IPS-18c (cell line): ENCODE measurements at regions not wholly inside any gene's neighbourhood (a gene's known extent, or its start where the extent isn't known, plus 50 kb on each side); places are given as distances from the start of the nearest gene placed in this dataset.

Experiments
- H3K4me3 ChIP-seq: 2 replicates; pipeline ENCODE4 v1.7.0; 2013; ENCODE audit warnings: low read depth, mild to moderate bottlenecking, low read length, moderate library complexity; ENCODE audit not compliant: insufficient read depth
- H3K9me3 ChIP-seq: one replicate; pipeline ENCODE4 v1.6.1; 2013; ENCODE audit warnings: mild to moderate bottlenecking, low read length, moderate library complexity; ENCODE audit not compliant: control insufficient read depth, insufficient read depth

DNA sequence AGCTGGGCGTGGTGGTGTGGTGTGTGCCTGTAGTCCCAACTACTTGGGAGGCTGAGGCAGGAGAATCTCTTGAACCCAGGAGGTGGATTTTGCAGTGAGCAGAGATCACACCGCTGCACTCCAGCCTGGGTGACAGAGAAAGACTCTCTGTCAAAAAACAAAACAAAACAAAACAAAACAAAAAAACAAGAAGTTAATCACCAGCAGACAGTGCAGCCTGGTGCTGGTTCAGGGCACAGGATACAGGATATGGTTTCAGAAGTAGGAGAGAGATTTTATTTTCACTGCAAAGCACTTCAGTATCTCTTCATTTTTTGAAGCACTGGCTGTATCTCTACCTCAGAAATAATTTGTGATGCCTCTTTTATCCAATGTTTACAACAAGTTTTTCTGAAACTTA lies 1222.9 kb upstream of the PRKX start:
- Histone ChIP-seq H3K9me3 (no peaks in the 10 kb centered on the region), H3K4me3 (no peak overlapping the region)

DNA sequence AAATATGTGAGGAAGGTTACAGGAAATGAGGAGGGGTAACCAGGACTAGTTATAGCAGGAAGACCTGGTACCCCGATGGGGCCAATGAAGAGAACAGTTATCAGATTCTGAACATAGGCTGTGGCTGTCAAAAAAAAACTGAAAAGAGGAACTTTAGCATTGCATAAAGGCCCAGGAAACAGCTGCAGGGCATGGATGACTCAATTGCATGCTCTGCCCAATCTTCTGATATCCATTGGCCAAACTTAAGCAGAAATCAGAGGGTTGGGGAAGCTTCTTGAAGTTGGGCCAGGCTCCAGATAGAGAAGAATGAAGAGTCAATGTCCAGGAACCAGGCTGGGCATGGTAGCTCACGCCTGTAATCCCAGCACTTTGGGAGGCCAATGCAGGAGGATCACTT lies 1222.4 kb upstream of the PRKX start:
- no peaks in the 10 kb centered on the region for H3K9me3 ChIP-seq

DNA sequence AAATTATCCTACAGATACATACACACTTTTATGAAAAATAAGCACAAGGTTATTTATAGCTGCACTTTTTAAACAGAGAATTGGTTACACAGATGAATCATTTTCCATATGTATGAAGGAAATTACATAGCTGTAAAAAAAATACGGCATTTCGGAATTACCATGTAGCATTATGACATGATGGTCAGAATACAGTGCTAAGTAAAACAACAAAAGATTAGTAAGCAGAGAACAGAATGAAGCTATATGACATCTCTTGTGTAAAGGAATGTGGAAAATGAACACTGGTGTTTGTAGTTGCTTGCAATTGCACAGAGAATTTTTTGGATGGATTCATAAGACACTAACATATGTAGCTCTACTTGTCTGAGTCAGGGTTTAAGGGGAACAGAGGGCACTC lies 1222.0 kb upstream of the PRKX start:
- Histone ChIP-seq H3K4me3 (no peak overlapping the region), H3K9me3 (peaks cover 2% of the 10 kb centered on the region)

More for the DNA sequence above, 1222.4 kb upstream of the PRKX start:
- no peak overlapping the region for H3K4me3 ChIP-seq

DNA sequence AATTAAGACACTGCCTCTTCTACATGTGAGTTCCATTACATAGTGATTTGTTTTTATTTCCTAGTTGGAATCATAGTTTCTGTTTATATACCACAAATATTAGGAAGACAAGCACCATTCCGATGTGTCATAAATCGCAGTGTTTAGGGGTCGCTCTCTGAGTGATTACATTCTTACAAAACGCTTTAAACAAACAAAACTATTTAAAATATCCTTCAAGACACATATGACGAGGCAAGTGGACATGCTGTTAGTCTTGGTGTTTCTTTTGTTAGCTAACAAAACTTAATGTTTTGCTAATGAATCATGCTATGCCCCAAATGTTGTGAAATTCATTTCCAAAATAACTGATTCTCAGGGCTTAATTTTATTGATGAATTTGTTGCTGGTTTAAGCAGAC lies 1219.3 kb upstream of the PRKX start:
- Histone ChIP-seq H3K9me3 (peaks cover 4% of the 10 kb centered on the region), H3K4me3 (no peak overlapping the region)

DNA sequence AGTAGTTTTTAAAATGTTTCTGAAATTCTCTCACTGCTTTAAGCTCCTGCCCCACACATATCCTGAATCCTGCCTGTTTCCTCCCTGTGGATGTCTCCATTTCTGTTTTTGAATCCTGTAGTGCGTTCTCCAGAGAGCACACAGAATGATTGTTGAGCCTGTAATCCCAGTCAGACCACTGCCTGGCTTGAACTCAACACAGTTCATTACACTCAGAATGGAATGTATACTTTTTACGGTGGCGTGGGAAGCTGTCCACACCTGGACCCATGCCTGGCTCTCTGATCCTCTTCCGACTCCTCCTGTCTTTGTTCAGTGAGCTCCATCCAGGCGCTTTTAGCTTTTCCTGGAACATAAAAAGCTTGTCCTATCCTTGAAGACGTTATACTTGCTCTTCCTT lies 1217.0 kb upstream of the PRKX start:
- Histone ChIP-seq H3K9me3 (peaks cover 4% of the 10 kb centered on the region), H3K4me3 (no peak overlapping the region)

DNA sequence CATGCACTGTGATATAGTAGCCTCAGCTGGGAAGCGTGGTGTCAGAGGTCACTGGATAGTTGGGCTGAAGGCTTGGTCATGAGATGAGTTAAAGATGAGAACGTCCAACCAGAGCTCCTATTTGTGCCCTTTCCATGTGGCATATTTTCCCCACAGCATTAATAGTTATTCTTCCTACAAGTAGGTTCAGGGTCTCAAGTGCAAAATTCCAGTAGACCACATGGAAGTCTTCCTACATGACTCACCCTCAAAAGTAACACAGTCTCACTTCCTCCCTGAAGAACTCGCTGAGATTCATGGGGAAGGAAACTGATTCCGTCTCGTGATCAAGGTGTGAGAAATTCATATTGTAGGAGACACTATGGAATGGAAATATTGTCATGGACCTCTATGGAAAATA lies 1212.5 kb upstream of the PRKX start:
- H3K9me3 ChIP-seq = peaks cover 4% of the 10 kb centered on the region
- H3K4me3 ChIP-seq = no peak overlapping the region

DNA sequence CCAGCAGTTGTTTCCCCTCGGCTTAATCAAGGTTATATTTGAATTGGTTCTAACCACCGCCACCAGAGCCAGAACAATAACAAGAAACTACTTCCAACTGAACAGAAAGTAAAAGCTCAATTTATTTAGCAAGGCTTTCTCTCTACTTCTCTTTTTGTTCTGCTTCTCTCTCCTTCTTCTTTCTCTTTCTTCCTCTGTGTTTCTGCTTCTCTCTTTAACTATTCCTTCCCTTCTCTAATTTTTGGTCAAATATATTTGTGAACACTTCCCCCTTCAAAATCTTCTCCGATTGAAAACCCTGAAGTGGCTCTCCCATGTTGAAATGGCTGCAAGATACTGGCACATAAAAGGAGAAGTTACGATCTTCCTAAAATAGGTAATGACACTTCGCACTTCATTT lies 1195.9 kb upstream of the PRKX start:
- Histone ChIP-seq H3K9me3 (no peaks in the 10 kb centered on the region), H3K4me3 (no peak overlapping the region)

DNA sequence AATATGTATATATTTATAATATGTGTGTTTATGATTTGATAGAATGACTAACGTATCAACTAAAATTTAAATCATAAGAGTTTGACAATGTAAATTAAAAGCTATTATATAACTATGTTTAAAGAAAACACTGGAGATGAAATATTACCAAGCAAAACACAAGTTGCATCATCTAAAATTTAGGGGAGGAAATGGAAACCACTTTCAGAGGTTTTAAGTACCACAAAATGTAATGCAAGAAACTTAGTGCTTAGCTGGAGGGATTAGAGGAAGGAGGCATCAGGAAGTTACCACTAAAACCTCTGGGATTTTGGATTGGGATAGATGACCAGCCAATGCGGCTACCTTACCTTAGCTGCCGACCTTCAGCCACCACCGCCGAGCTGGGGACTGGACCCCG lies 1192.1 kb upstream of the PRKX start:
- Histone ChIP-seq H3K9me3 (peaks cover 5% of the 10 kb centered on the region), H3K4me3 (no peak overlapping the region)

DNA sequence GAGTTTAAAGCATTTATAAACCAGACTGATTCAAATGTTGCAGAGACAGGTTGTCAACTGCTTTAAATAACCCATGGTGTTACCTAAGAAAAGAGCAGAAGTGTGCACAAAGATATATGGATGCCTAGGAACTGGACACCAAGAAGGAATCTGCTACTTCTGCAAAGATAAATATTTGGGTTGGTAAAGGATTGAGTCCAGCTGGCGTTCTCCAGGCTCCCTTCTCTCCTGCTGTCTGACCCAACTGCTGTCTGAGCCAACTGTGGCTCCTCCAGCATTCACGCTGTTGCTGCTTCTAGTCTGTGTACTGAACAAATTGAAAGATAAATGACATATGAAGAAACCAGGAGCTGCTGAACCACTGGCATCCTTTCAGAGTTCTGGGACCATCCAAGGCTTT lies 1167.8 kb upstream of the PRKX start:
- H3K4me3 ChIP-seq = no peak overlapping the region
- H3K9me3 ChIP-seq = no peaks in the 10 kb centered on the region

DNA sequence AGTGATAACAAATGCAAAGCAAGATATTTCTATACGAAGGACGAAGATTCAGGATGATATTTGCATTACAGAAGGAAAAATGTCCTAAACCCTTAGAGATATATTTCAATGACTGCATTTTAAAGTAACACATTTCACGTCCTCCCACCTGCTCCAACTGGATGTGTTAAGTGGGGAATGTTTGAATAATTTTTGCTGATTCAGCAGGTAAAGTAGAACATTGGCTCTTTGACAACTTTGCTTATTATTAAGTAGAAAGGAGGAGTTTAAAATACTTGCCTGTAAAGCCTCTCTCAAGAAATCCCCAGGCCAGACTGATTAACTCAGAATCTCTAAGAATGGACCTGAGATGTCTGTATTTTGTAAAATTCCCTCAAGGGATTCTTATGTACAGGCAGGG lies 1165.2 kb upstream of the PRKX start:
- Histone ChIP-seq H3K4me3 (no peak overlapping the region), H3K9me3 (no peaks in the 10 kb centered on the region)

DNA sequence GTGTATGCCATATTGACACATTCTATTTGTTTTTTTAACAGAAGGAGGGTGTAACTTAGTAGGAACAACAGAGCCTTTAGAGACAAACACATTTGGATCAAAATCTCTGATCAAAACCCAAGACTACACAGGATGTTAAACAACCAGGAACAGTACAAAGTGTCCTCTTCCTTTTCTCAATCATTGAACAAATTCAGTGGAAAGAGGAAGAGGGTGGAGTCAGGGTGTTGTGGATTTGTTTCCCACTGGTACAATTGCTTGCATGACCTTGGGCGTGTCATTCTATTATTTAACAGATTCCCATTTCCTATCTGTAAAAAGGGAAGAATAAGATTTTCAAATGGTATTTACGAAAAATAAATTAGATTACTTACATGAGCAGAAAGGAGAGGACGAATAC lies 1162.8 kb upstream of the PRKX start:
- H3K9me3 ChIP-seq = no peaks in the 10 kb centered on the region
- no peak overlapping the region for H3K4me3 ChIP-seq

DNA sequence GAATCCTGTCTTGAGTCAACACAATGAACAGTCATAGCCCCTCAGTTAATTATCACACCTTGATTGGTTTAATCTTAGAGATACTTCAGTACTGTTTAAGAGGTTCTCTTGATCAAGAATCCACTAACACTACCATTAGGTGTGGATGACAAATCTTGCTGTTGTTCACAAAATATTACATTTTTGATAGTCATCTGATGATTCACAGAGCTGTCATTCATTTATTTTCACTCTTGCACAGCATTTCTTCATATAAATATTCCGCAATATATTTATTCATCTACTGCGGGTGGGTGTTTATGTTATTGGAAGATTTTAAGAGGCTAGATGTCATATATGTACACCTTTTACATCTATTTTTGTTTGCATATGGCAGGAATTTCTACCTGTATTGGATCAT lies 1138.1 kb upstream of the PRKX start:
- no peaks in the 10 kb centered on the region for H3K9me3 ChIP-seq
- H3K4me3 ChIP-seq = no peak overlapping the region

DNA sequence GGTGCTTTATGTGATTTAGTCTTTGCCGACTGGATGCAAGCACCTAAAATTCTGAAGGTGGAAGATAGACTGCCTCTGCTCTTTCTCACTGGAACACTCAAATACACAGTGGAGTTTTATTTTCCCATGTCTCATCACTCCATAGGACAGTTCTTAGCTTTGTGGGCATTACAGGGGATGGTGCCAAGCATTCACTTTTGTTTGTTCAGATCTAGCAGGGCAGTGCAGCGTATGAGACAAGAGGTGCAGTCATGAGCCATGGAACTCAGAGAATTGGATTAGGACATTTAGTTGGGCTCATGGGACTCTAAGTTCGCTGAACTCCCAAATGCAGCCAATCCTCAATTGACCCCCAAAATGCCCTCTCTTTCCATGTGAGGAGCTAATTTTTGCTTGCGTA lies 1136.9 kb upstream of the PRKX start:
- no peak overlapping the region for H3K4me3 ChIP-seq
- H3K9me3 ChIP-seq = no peaks in the 10 kb centered on the region

DNA sequence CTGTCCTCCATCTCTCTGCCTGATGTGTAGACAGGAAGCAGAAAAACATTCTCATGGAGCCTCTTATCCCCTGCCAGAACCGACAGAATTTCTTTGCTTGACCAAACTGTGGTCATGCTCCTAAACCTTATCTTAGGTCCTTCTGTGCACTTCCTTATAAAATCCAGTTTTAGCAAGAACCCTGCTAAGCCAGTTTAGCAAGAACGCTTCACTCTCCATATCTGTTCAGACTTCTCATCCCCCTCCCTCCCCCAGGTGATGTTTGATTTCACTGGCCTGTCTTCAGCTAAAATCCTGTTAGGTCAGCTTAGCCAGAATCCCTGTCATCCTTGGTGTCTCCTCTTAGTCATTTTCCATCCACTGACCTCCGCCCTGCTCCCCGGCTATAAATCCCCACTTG lies 1130.9 kb upstream of the PRKX start:
- no peaks in the 10 kb centered on the region for H3K9me3 ChIP-seq
- no peak overlapping the region for H3K4me3 ChIP-seq

DNA sequence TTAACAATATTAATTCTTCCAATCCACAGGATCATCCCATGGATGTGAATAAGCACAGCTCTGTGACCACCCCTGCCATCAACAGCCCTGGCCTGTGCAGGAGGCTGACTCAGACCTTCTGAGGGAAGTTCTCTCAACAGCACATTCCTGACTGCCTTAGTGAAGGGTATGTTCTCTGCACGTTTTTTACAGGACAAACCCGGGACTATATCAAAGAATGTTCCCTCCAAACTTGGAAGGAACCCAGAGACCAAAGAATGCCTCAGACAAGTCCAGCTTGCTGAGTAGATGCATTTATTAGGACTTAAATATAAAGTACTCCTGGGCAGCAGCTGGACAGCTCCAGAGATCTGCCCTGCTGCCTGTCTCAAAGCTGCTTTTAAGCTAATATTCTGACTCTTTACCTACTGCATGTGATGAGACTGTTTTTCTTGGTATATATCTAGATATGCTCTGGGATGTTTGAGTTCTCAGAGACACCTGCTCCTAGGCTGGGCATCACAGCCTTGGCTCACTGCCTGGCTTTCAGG lies 1127.8 kb upstream of the PRKX start:
- H3K9me3 ChIP-seq = no peaks in the 10 kb centered on the region
- H3K4me3 ChIP-seq = no peak overlapping the region

DNA sequence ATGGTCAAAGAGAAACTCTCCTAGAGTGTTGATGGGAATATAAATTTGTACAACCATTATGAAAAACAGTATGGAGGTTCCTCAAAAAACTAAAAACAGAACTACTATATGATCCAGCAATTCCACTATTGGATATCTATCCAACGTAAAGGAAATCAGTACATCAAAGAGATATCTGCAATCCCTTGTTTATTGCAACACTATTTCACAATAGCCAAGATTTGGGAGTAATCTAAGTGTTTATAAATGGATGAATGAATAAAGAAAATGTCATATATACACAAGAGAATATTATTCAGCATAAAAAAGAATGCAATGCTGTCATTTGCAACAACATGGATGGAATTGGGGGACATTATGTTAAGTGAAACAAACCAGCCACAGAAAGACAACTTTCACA lies 1118.1 kb upstream of the PRKX start:
- H3K4me3 ChIP-seq = no peak overlapping the region
- no peaks in the 10 kb centered on the region for H3K9me3 ChIP-seq

DNA sequence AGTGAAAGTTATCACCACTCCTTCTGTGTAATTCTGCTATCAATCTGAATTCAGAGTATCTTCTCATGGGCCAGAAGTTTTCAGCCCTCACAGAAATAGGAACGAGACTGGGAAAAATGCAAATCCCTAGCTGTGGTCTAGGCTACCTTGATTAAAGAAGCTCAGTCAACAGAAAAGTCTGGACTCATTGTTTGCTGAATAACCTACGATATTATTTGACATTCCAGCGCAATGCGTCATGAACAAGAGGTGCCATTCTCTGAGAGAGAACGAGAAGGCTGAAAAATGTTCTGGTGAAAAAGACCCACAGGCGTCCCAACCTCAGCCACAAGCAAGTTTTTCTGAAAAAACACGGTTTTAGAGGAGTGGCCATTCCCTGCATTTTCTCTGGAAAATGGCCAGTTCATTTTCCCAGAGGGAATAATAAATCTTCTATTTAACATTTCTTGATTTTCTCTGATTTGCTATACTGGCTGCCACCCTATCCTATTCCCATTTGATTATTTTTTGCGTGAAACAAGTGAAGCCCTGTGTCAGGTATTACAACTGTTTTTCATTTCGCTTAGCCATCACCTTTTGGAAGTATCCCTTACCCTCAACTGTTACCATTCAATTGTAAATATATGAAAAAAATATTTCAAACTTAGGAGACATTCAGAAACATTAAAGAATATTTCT lies 1117.6 kb upstream of the PRKX start:
- peaks cover 2% of the 10 kb centered on the region for H3K9me3 ChIP-seq
- no peak overlapping the region for H3K4me3 ChIP-seq

DNA sequence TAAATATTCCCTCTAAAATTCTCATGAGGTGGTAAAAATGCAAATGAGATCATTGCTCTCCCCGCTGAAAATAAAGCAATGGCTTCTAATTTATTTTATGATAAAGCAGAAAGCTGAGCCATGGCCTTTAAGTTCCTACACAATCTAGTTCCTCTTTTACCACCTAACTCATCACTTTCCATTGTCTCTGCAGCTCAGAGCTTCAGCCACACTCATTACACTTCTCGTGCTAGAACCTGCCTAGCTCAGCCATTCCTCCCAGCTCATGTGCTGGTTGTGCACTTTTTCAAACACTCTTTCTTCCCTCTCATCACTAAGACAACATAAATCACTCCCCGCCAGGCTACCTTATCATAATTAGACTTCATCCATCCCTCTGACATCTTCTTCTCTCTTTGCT lies 1112.1 kb upstream of the PRKX start:
- Histone ChIP-seq H3K9me3 (peaks cover 2% of the 10 kb centered on the region), H3K4me3 (no peak overlapping the region)

DNA sequence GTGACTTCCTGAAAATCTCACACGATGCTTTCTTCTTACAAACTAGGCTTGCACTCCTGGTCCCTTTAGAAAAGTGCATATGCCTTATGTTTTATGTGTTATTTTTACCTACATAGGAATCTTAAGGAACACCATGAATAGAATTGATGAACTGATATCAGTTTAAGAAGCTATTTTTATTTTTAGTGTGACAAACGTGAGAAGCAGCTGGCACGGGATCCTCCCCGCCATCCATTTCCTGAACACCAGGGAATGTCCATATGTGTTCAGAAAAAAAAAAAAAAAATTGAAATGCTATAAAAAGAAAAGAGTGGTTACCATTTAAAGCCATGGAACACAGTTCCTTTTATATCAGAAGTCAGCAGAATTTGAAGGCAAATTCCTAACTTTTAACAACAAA lies 1096.1 kb upstream of the PRKX start:
- peaks cover 13% of the 10 kb centered on the region for H3K9me3 ChIP-seq
- no peak overlapping the region for H3K4me3 ChIP-seq
